Ammon's horn (tissue), 1 donor: ENCODE measurements at regions not wholly inside any gene's neighbourhood (a gene's known extent, or its start where the extent isn't known, plus 50 kb on each side); places are given as distances from the start of the nearest gene placed in this dataset.

Source experiments
- DNase-seq: peaks from one replicate; pipeline ENCODE4 v3.0.0-alpha.2; 2016; ENCODE audit warnings: low spot score

- DNase-seq = no peak
Observed at GRCh38 chr5:4124221-4124970, 528.8 kb downstream of the IRX1 start.

GRCh38 chr5:4128994-4129393 is 533.4 kb downstream of the IRX1 start:
- no peak for DNase-seq

GRCh38 chr5:4129523-4129922 is 533.9 kb downstream of the IRX1 start:
- no peak for DNase-seq

- no peak for DNase-seq
Observed at GRCh38 chr5:4130819-4131218, 535.2 kb downstream of the IRX1 start.

GRCh38 chr5:4137781-4138180 is 542.1 kb downstream of the IRX1 start:
- DNase-seq = no peak

GRCh38 chr5:4142842-4143241 is 547.2 kb downstream of the IRX1 start:
- no peak for DNase-seq

- DNase-seq = no peak
Observed at GRCh38 chr5:4144411-4145007, 548.9 kb downstream of the IRX1 start.

GRCh38 chr5:4145511-4145910 is 549.9 kb downstream of the IRX1 start:
- DNase-seq = no peak

GRCh38 chr5:4148009-4148408 is 552.4 kb downstream of the IRX1 start:
- DNase-seq = no peak

- no peak for DNase-seq
Observed at GRCh38 chr5:4150067-4150466, 554.4 kb downstream of the IRX1 start.

GRCh38 chr5:4156153-4156552 is 560.5 kb downstream of the IRX1 start:
- DNase-seq = no peak

GRCh38 chr5:4156889-4157288 is 561.3 kb downstream of the IRX1 start:
- DNase-seq = no peak

- no peak for DNase-seq
Observed at GRCh38 chr5:4158750-4159447, 563.3 kb downstream of the IRX1 start.

- DNase-seq = no peak
Observed at GRCh38 chr5:4159681-4160080, 564.0 kb downstream of the IRX1 start.

GRCh38 chr5:4164167-4164566 is 568.5 kb downstream of the IRX1 start:
- DNase-seq = no peak

- DNase-seq = no peak
Observed at GRCh38 chr5:4180703-4181102, 585.1 kb downstream of the IRX1 start.

GRCh38 chr5:4182144-4182543 is 586.5 kb downstream of the IRX1 start:
- no peak for DNase-seq

GRCh38 chr5:4185127-4185526 is 589.5 kb downstream of the IRX1 start:
- DNase-seq = no peak

- DNase-seq = no peak
Observed at GRCh38 chr5:4188704-4189103, 593.1 kb downstream of the IRX1 start.

GRCh38 chr5:4189317-4189716 is 593.7 kb downstream of the IRX1 start:
- no peak for DNase-seq

- no peak for DNase-seq
Observed at GRCh38 chr5:4191041-4191440, 595.4 kb downstream of the IRX1 start.

GRCh38 chr5:4191703-4192102 is 596.1 kb downstream of the IRX1 start:
- DNase-seq = no peak

- no peak for DNase-seq
Observed at GRCh38 chr5:4192111-4192510, 596.5 kb downstream of the IRX1 start.
